ENCODE measurements at regions not wholly inside any gene's neighbourhood (a gene's known extent, or its start where the extent isn't known, plus 50 kb on each side); places are given as distances from the start of the nearest gene placed in this dataset.

DNA sequence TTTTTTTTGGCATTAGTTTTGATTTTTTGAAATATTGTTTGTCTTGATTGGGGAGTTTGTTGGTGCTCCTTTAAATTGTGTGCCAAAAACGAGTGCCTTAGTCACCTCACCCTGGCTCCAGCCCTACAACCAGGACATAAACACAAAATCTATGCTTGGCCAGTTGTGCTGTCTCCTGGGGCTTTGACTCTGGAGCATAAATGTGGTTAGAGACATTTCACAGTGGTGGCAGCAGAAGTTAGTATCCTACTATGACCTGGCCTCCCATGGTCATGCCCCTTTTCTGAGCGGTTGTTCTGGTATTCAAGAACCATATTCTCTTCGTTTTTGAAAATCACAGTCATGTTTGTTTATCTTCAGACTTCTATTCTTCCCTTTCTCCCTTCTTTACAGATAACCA, 70.7 kb upstream of the PSMA6 start:
- ChIA-PET POLR2A (ENCODE audit: unreplicated experiment) (interaction anchor here (0.5 kb wide), 1 partner anchor 597 kb away, joined by 4 read pairs; no protein-coding TSS in a partner anchor), CTCF (no interaction called here)
- no TSS peak for BruUV-seq (replicated peaks)
- H3K9me2 ChIP-seq (replicated peaks; ENCODE audit: low read length) = no peaks in the 10 kb centered on the region
- no peak overlapping the region for H3K4me3 ChIP-seq (ENCODE audit: low read length)
- no peak for ATAC-seq
- H3K9ac ChIP-seq (ENCODE audit: low read length) = no peak overlapping the region
- H4K20me1 ChIP-seq (ENCODE audit: low read length) = no peaks in the 10 kb centered on the region
- no peaks in the 10 kb centered on the region for H3K79me2 ChIP-seq (ENCODE audit: low read length)
- no peaks in the 10 kb centered on the region for H3F3A ChIP-seq (ENCODE audit: low read length, unreplicated experiment)
- no peaks in the 10 kb centered on the region for H3K4me1 ChIP-seq (ENCODE audit: insufficient read depth, low read length)
- no peak for DNase-seq
- no peaks in the 10 kb centered on the region for H3K36me3 ChIP-seq (ENCODE audit: low read depth, low read length)
- intact Hi-C loops (cut with micrococcal nuclease) = loop anchor here (10.0 kb wide), 1 partner anchor 463 kb away; no protein-coding TSS in a partner anchor
- no peak overlapping the region for H2AFZ ChIP-seq (ENCODE audit: low read length)
- no peak overlapping the region for H3K4me2 ChIP-seq (ENCODE audit: low read length)
- H3K27me3 ChIP-seq (ENCODE audit: low read length) = no peaks in the 10 kb centered on the region
- no peak overlapping the region for H3K27ac ChIP-seq (ENCODE audit: low read length)
- no peaks in the 10 kb centered on the region for H3K9me3 ChIP-seq (ENCODE audit: low read length)
- no peak for TF ChIP-seq EZH2phosphoT487 (IDR thresholded peaks at IDR 0.05; ENCODE audit: borderline replicate concordance, low read length)
- no peak for TF ChIP-seq EZH2 (IDR thresholded peaks at IDR 0.05; ENCODE audit: low read length, unreplicated experiment)
- TF ChIP-seq, protein P1, sequence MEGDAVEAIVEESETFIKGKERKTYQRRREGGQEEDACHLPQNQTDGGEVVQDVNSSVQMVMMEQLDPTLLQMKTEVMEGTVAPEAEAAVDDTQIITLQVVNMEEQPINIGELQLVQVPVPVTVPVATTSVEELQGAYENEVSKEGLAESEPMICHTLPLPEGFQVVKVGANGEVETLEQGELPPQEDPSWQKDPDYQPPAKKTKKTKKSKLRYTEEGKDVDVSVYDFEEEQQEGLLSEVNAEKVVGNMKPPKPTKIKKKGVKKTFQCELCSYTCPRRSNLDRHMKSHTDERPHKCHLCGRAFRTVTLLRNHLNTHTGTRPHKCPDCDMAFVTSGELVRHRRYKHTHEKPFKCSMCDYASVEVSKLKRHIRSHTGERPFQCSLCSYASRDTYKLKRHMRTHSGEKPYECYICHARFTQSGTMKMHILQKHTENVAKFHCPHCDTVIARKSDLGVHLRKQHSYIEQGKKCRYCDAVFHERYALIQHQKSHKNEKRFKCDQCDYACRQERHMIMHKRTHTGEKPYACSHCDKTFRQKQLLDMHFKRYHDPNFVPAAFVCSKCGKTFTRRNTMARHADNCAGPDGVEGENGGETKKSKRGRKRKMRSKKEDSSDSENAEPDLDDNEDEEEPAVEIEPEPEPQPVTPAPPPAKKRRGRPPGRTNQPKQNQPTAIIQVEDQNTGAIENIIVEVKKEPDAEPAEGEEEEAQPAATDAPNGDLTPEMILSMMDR (conservative IDR thresholded peaks at IDR 0.05; ENCODE audit: low read depth, low read length) = no peak

DNA sequence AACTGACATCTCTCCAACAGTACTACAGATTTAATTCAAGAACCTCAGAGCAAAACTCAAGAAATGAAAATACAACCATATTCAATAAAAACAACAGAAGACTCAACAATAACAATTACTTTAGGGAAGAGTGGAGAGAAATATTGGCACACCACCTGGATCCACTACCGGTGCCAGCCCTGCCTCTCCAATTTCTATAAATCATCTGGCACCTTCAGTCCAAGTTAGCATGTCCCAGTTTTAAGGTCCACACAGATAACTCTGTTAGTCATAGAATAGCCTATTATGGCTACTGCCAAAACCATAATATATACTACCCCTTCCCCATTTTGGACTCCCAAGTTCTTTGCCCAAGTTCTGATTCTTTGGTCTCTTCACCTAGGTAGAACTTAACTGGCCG, 69.9 kb upstream of the PSMA6 start:
- CTCF ChIA-PET = no interaction called here
- POLR2A ChIA-PET (ENCODE audit: unreplicated experiment) = no interaction called here
- no peak for TF ChIP-seq EZH2 (IDR thresholded peaks at IDR 0.05; ENCODE audit: low read length, unreplicated experiment)
- no peak for TF ChIP-seq EZH2phosphoT487 (IDR thresholded peaks at IDR 0.05; ENCODE audit: borderline replicate concordance, low read length)
- TF ChIP-seq, protein P1 (conservative IDR thresholded peaks at IDR 0.05; ENCODE audit: low read depth, low read length) = no peak
- intact Hi-C loops (cut with micrococcal nuclease) = loop anchor here (10.0 kb wide), 1 partner anchor 462 kb away; no protein-coding TSS in a partner anchor
- no peaks in the 10 kb centered on the region for H3K36me3 ChIP-seq (ENCODE audit: low read depth, low read length)
- DNase-seq (no peak), ATAC-seq (no peak)
- H3F3A ChIP-seq (ENCODE audit: low read length, unreplicated experiment) = no peaks in the 10 kb centered on the region
- H3K4me2 ChIP-seq (ENCODE audit: low read length) = no peak overlapping the region
- H3K9me3 ChIP-seq (ENCODE audit: low read length) = no peaks in the 10 kb centered on the region
- no peaks in the 10 kb centered on the region for H3K9me2 ChIP-seq (replicated peaks; ENCODE audit: low read length)
- no peak overlapping the region for H2AFZ ChIP-seq (ENCODE audit: low read length)
- no peak overlapping the region for H3K27ac ChIP-seq (ENCODE audit: low read length)
- no peak overlapping the region for H3K9ac ChIP-seq (ENCODE audit: low read length)
- no peaks in the 10 kb centered on the region for H3K27me3 ChIP-seq (ENCODE audit: low read length)
- H3K4me3 ChIP-seq (ENCODE audit: low read length) = no peak overlapping the region
- H3K79me2 ChIP-seq (ENCODE audit: low read length) = no peaks in the 10 kb centered on the region
- H4K20me1 ChIP-seq (ENCODE audit: low read length) = no peaks in the 10 kb centered on the region
- BruUV-seq (replicated peaks) = no TSS peak
- H3K4me1 ChIP-seq (ENCODE audit: insufficient read depth, low read length) = no peaks in the 10 kb centered on the region

DNA sequence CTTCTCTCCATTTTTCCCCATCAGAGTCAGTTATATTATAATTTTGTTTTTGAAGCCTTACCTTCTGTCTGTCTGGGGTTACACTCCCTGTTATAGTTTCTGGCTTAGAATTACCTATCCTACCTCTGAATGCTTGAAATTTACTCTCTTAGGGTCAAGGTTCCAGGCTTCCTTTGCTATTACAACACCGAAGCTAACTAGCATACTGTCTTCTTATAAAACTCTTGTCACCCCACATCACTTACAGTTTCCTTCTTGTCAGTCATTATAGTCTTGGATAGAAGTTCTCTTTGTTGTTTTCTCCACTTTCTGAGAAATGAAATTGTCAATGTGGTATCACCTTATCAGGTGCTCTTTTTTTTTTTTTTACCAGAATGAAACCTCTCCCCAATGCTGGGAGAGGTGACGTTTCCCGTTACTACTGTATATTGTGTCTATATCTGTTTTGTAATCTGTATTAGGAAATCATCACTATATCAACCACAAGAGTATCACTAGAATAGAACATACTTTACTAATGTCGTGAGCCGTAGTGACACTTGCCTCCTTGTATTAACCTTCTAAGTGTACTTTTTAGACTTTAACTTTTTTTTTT, 69.2 kb upstream of the PSMA6 start:
- POLR2A ChIA-PET (ENCODE audit: unreplicated experiment) = no interaction called here
- Histone ChIP-seq H3K4me2 (ENCODE audit: low read length) (no peak overlapping the region), H4K20me1 (ENCODE audit: low read length) (no peaks in the 10 kb centered on the region), H2AFZ (ENCODE audit: low read length) (no peak overlapping the region), H3F3A (ENCODE audit: low read length, unreplicated experiment) (no peaks in the 10 kb centered on the region), H3K9me3 (ENCODE audit: low read length) (no peaks in the 10 kb centered on the region), H3K27me3 (ENCODE audit: low read length) (no peaks in the 10 kb centered on the region), H3K9ac (ENCODE audit: low read length) (no peak overlapping the region), H3K9me2 (replicated peaks; ENCODE audit: low read length) (no peaks in the 10 kb centered on the region), H3K4me3 (ENCODE audit: low read length) (no peak overlapping the region), H3K27ac (ENCODE audit: low read length) (no peak overlapping the region), H3K4me1 (ENCODE audit: insufficient read depth, low read length) (no peaks in the 10 kb centered on the region), H3K36me3 (ENCODE audit: low read depth, low read length) (no peaks in the 10 kb centered on the region), H3K79me2 (ENCODE audit: low read length) (no peaks in the 10 kb centered on the region)
- no TSS peak for BruUV-seq (replicated peaks)
- CTCF ChIA-PET = no interaction called here
- ATAC-seq (no peak), DNase-seq (no peak)
- intact Hi-C loops (cut with micrococcal nuclease) = loop anchor here (10.0 kb wide), 1 partner anchor 462 kb away; no protein-coding TSS in a partner anchor
- no peak for TF ChIP-seq EZH2 (IDR thresholded peaks at IDR 0.05; ENCODE audit: low read length, unreplicated experiment)
- TF ChIP-seq, protein P1 (conservative IDR thresholded peaks at IDR 0.05; ENCODE audit: low read depth, low read length) = no peak
- no peak for TF ChIP-seq EZH2phosphoT487 (IDR thresholded peaks at IDR 0.05; ENCODE audit: borderline replicate concordance, low read length)

All from PC-3 (cell line).